ENCODE measurements at regions not wholly inside any gene's neighbourhood (a gene's known extent, or its start where the extent isn't known, plus 50 kb on each side); places are given as distances from the start of the nearest gene placed in this dataset.

GRCh38 chr17:33776903-33777302, 478.2 kb upstream of the CCL2 start:
- TF ChIP-seq CTCF (IDR thresholded peaks at IDR 0.05) (no peak), POLR2AphosphoS5 (IDR thresholded peaks at IDR 0.05) (no peak)
